Sigmoid colon (tissue), 4 donors: ENCODE measurements at regions not wholly inside any gene's neighbourhood (a gene's known extent, or its start where the extent isn't known, plus 50 kb on each side); places are given as distances from the start of the nearest gene placed in this dataset.

Experiments used
- CTCF ChIP-seq, 4 experiments: fragments of 450-650 bp in 3 of 4; fragments of 200-600 bp in 1 of 4; IDR thresholded peaks; one replicate each; pipeline ENCODE4 v1.5.1; 2016 to 2019; ENCODE audit warnings: antibody characterized with exemption in 4 of 4, mild to moderate bottlenecking in 3 of 4, moderate library complexity in 2 of 4
- EP300 ChIP-seq, 4 donors: sonication (generic); formaldehyde crosslinking; IDR thresholded peaks; one replicate each; pipeline ENCODE4 v1.6.1; 2017; ENCODE audit warnings: antibody characterized with exemption in 4 of 4
- POLR2A ChIP-seq, 2 donors: fragments of 450-650 bp; IDR thresholded peaks; one replicate each; pipeline ENCODE4 v1.6.1; 2016; ENCODE audit warnings: antibody characterized with exemption in 2 of 2, mild to moderate bottlenecking in 2 of 2, moderate library complexity in 2 of 2
- POLR2AphosphoS5 ChIP-seq, 4 donors: sonication (generic); formaldehyde crosslinking; IDR thresholded peaks; one replicate each; pipeline ENCODE4 v1.6.1; 2017; ENCODE audit warnings: antibody characterized with exemption in 4 of 4

DNA sequence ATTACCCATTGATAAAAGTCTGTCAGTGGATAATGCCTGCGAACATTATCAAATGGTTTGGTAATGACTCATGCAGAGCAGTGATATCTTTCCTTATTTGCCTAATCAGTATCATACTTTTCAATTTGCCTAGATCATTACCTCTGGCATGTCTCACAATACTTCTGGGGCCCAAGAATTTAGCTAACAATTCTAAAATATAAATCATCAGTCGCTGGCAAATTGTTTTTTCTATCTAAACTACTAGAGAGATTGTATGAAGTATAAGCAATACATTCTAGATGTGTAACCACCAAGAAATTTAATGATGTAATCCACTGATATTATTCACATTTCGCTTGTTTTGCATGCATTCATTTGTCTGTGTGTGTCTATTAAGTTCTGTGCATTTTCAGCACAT lies 191.2 kb upstream of the CDH19 start:
- TF ChIP-seq CTCF (IDR thresholded peaks at IDR 0.05) (no peak), POLR2A (IDR thresholded peaks at IDR 0.05) (no peak), EP300 (IDR thresholded peaks at IDR 0.05) (no peak), POLR2AphosphoS5 (IDR thresholded peaks at IDR 0.05) (no peak)
